ENCODE measurements at regions not wholly inside any gene's neighbourhood (a gene's known extent, or its start where the extent isn't known, plus 50 kb on each side); places are given as distances from the start of the nearest gene placed in this dataset.

DNA sequence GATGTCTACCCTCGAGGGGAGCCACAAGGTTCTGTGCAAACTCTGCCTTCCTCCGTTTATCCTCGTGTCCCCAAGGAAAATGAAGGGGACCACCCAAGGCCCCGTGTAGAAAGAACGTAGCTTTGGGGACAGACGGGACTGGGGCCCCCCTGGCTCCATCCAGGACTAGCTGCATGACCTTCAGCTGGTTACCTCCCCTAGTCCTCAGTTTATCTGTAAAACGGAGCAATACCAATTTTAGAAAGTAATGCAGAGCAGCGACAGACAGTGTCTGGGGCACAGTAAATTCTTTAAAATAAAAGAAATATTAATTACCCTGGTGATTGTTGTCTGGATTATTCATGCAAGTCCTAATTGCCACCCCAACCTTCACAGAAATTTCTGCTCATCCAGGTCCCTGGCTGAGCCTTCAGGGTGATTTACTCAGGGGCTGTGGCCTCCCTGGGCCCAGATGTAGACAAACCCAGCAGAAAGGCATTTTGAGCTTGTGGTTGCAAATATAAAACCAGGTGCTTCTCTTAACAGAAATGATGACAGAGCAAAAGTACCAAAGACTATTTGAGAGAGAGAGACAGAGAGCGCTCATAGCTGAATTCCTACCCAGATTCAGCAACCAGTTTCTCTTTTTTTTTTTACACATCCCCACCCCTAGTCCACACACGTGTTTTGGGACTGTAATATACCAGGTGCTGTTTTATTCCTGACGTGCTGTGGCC, 155.1 kb upstream of the SMIM23 start:
- Histone ChIP-seq H3K9me3 (ENCODE audit: low read length) (no peaks in the 10 kb centered on the region), H3K9ac (ENCODE audit: low read length) (no peak overlapping the region), H3K4me1 (ENCODE audit: insufficient read depth, low read length, severe bottlenecking) (no peaks in the 10 kb centered on the region), H3K4me3 (ENCODE audit: low read depth, low read length, poor library complexity, severe bottlenecking) (no peak overlapping the region), H3K4me2 (ENCODE audit: low read length) (no peak overlapping the region), H3K9me2 (ENCODE audit: low read depth, low read length) (no peaks in the 10 kb centered on the region), H3K27ac (ENCODE audit: low read depth, low read length, poor library complexity, severe bottlenecking) (no peak overlapping the region), H3K36me3 (ENCODE audit: insufficient read depth, low read length) (no peaks in the 10 kb centered on the region), H3F3A (ENCODE audit: insufficient read depth, low read length) (no peaks in the 10 kb centered on the region), H3K27me3 (ENCODE audit: insufficient read depth, low read length) (peaks cover 6% of the 10 kb centered on the region; the same call in 1 of the 2 replicates), H4K20me1 (ENCODE audit: insufficient read depth, low read length) (no peaks in the 10 kb centered on the region), H2AFZ (ENCODE audit: low read length) (no peak overlapping the region), H3K79me2 (ENCODE audit: insufficient read depth, low read length) (no peaks in the 10 kb centered on the region)
- no peak for TF ChIP-seq EZH2 (IDR thresholded peaks at IDR 0.05; ENCODE audit: borderline replicate concordance, low read length)
- TF ChIP-seq, protein P1, sequence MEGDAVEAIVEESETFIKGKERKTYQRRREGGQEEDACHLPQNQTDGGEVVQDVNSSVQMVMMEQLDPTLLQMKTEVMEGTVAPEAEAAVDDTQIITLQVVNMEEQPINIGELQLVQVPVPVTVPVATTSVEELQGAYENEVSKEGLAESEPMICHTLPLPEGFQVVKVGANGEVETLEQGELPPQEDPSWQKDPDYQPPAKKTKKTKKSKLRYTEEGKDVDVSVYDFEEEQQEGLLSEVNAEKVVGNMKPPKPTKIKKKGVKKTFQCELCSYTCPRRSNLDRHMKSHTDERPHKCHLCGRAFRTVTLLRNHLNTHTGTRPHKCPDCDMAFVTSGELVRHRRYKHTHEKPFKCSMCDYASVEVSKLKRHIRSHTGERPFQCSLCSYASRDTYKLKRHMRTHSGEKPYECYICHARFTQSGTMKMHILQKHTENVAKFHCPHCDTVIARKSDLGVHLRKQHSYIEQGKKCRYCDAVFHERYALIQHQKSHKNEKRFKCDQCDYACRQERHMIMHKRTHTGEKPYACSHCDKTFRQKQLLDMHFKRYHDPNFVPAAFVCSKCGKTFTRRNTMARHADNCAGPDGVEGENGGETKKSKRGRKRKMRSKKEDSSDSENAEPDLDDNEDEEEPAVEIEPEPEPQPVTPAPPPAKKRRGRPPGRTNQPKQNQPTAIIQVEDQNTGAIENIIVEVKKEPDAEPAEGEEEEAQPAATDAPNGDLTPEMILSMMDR (IDR thresholded peaks at IDR 0.05; ENCODE audit: low read length) = no peak

DNA sequence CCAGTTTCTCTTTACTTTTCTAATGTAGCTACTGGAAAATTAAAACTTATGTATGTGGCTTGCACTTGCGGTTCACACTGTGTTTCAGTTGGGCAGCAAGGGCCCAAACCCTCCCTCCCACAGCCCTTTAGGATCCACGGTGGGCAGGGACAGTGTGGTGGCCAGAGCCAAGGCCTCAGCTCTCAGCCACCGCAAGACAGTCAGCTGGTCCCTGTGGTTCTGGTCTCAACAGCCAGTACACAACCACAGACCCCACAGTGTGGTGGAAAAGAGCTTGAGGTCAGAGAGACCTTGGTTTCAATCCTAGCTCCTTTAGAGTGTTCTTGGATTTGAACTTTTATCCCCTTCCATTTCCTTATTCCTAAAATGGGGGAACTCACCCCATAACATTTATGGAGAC, 153.0 kb upstream of the SMIM23 start:
- H4K20me1 ChIP-seq (ENCODE audit: insufficient read depth, low read length) = no peaks in the 10 kb centered on the region
- H3K9ac ChIP-seq (ENCODE audit: low read length) = no peak overlapping the region
- no peaks in the 10 kb centered on the region for H3K79me2 ChIP-seq (ENCODE audit: insufficient read depth, low read length)
- no peak overlapping the region for H3K4me2 ChIP-seq (ENCODE audit: low read length)
- no peaks in the 10 kb centered on the region for H3K4me1 ChIP-seq (ENCODE audit: insufficient read depth, low read length, severe bottlenecking)
- H3K9me3 ChIP-seq (ENCODE audit: low read length) = no peaks in the 10 kb centered on the region
- no peaks in the 10 kb centered on the region for H3F3A ChIP-seq (ENCODE audit: insufficient read depth, low read length)
- H3K36me3 ChIP-seq (ENCODE audit: insufficient read depth, low read length) = no peaks in the 10 kb centered on the region
- H3K9me2 ChIP-seq (ENCODE audit: low read depth, low read length) = no peaks in the 10 kb centered on the region
- H3K4me3 ChIP-seq (ENCODE audit: low read depth, low read length, poor library complexity, severe bottlenecking) = no peak overlapping the region
- H3K27ac ChIP-seq (ENCODE audit: low read depth, low read length, poor library complexity, severe bottlenecking) = no peak overlapping the region
- peaks cover 6% of the 10 kb centered on the region; the same call in 1 of the 2 replicates for H3K27me3 ChIP-seq (ENCODE audit: insufficient read depth, low read length)
- no peak overlapping the region for H2AFZ ChIP-seq (ENCODE audit: low read length)
- TF ChIP-seq, protein P1 (IDR thresholded peaks at IDR 0.05; ENCODE audit: low read length) = no peak
- no peak for TF ChIP-seq EZH2 (IDR thresholded peaks at IDR 0.05; ENCODE audit: borderline replicate concordance, low read length)

DNA sequence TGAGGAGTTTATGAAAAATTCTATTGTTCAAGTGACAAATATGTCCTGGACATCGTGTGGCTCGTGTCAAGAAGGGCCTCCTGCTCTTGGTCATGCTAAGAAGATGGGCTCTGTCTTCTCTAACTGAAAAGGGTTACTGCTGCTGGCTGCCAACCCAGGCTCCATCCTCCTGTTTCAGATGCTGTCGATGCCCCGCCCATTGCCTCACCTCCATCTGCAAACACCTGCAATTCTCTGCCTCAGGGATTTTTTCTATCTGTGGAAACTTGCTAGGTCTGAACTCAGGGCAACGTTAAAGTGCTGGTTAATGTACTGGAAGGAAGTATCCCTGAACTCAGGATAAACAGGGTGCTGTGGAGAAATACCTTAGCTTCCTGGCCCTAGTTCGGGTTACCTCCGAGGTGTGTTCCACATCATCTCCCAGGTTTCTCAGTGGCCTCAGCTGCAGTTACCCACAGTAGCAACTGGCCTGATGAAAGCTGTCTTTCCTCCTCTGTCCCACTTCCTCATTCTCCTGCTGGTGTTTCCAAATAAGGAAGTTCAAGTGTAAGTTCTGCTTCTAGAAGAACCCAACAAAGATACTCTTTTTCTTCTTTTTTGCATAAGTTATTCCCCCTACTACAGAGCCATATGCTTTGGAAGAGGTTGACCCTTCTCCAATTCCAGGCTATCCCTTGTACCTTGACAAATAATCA, 151.7 kb upstream of the SMIM23 start:
- Histone ChIP-seq H3K4me3 (ENCODE audit: low read depth, low read length, poor library complexity, severe bottlenecking) (no peak overlapping the region), H3K9ac (ENCODE audit: low read length) (no peak overlapping the region), H3K79me2 (ENCODE audit: insufficient read depth, low read length) (no peaks in the 10 kb centered on the region), H3K4me2 (ENCODE audit: low read length) (no peak overlapping the region), H3K9me3 (ENCODE audit: low read length) (no peaks in the 10 kb centered on the region), H3K27ac (ENCODE audit: low read depth, low read length, poor library complexity, severe bottlenecking) (no peak overlapping the region), H3K9me2 (ENCODE audit: low read depth, low read length) (no peaks in the 10 kb centered on the region), H4K20me1 (ENCODE audit: insufficient read depth, low read length) (no peaks in the 10 kb centered on the region), H3K36me3 (ENCODE audit: insufficient read depth, low read length) (no peaks in the 10 kb centered on the region), H3K4me1 (ENCODE audit: insufficient read depth, low read length, severe bottlenecking) (no peaks in the 10 kb centered on the region), H2AFZ (ENCODE audit: low read length) (no peak overlapping the region), H3K27me3 (ENCODE audit: insufficient read depth, low read length) (peaks cover 2% of the 10 kb centered on the region; the same call in 1 of the 2 replicates), H3F3A (ENCODE audit: insufficient read depth, low read length) (no peaks in the 10 kb centered on the region)
- no peak for TF ChIP-seq EZH2 (IDR thresholded peaks at IDR 0.05; ENCODE audit: borderline replicate concordance, low read length)
- TF ChIP-seq, protein P1 (IDR thresholded peaks at IDR 0.05; ENCODE audit: low read length) = no peak
